Choroid plexus epithelial cell (primary cell): ENCODE measurements at regions not wholly inside any gene's neighbourhood (a gene's known extent, or its start where the extent isn't known, plus 50 kb on each side); places are given as distances from the start of the nearest gene placed in this dataset.
"Not testable (repeated sequence)": the region's sequence is repeated elsewhere in the genome, so short reads cannot be mapped to it uniquely, and the experiment has no call there.

Experiments used
- DNase-seq: peaks from one replicate; pipeline ENCODE4 v3.0.0-alpha.2; 2010; ENCODE audit warnings: low read depth
- H3K4me3 ChIP-seq: 2 replicates; pipeline ENCODE4 v1.5.1; 2011; ENCODE audit warnings: low read depth, mild to moderate bottlenecking, control low read depth, low read length, moderate library complexity
- CTCF ChIP-seq: conservative IDR thresholded peaks from 2 replicates; pipeline ENCODE4 v1.5.1; 2011; ENCODE audit warnings: low read depth, mild to moderate bottlenecking, control low read depth, inconsistent platforms, low read length, moderate library complexity

DNA sequence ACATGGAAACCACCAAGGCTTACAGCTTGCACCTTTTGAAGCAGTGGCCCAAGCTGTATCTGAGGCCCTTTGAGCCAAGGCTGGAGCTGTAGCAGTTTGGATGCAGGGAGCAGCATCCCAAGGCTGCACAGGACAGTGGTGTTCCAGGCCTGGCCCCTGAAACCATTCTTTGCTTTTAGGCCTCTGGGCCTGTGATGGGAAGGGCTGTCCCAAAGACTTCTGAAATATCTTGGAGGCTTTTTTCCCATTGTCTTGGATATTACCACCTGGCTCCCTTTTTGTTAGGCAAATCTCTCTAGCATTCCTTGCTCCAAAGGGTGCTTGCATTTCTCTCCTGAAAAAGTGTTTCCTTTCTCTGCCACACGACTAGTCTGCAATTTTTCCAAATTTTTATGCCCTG, 302.8 kb upstream of the MDFIC2 start:
- TF ChIP-seq CTCF = no peak
- no peak for DNase-seq
- H3K4me3 ChIP-seq = no peak overlapping the region

- H3K4me3 ChIP-seq = no peak overlapping the region
- DNase-seq = no peak
- no peak for TF ChIP-seq CTCF
Measured at GRCh38 chr3:70614111-70614510, 301.7 kb upstream of the MDFIC2 start.

DNA sequence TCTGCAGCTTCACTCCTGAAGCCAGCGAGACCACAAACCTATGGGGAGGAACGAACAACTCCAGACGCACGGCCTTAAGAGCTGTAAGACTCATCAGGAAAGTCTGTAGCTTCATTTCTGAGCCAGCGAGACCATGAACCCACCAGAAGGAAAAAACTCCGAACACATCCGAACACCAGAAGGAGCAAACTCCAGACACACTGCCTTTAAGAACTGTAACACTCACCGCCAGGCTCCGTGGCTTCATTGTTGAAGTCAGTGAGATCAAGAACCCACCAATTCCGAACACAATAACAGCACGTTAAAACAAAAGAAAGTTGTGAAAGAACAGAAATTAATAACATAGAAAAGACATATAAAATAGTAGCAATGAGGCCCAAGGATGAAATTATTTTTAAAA, 300.5 kb upstream of the MDFIC2 start:
- no peak for DNase-seq
- no peak overlapping the region for H3K4me3 ChIP-seq
- TF ChIP-seq CTCF = no peak

- not testable (repeated sequence) for H3K4me3 ChIP-seq
Measured at GRCh38 chr3:70611667-70612277, 299.3 kb upstream of the MDFIC2 start.

GRCh38 chr3:70608434-70608833, 296.0 kb upstream of the MDFIC2 start:
- H3K4me3 ChIP-seq = no peak overlapping the region
- no peak for DNase-seq
- TF ChIP-seq CTCF = no peak

More at GRCh38 chr3:70611667-70612277, 299.3 kb upstream of the MDFIC2 start:
- not testable (repeated sequence) for DNase-seq

DNA sequence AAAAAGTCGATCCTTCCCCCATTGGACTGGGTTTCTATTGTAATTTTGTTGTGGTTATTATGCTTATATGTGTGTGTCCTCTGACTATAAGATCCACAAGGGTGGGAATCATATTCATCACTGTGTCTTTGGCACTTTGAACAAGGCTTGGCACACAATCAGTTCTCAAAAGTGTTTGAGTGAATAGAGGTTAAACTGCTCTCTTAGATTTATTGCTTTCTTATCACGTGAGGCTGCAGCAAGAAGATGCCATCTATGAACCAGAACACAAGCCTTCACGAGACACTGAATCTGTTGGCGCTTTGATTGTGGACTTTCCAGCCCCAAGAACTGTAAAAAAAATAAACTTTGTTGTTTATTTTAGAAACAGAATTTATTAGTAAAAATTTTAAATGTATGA, 295.0 kb upstream of the MDFIC2 start:
- TF ChIP-seq CTCF = no peak
- H3K4me3 ChIP-seq = no peak overlapping the region
- no peak for DNase-seq

GRCh38 chr3:70606018-70606417, 293.6 kb upstream of the MDFIC2 start:
- H3K4me3 ChIP-seq = no peak overlapping the region
- DNase-seq = peak; percentile 5
- no peak for TF ChIP-seq CTCF
